ENCODE measurements at regions not wholly inside any gene's neighbourhood (a gene's known extent, or its start where the extent isn't known, plus 50 kb on each side); places are given as distances from the start of the nearest gene placed in this dataset.

DNA sequence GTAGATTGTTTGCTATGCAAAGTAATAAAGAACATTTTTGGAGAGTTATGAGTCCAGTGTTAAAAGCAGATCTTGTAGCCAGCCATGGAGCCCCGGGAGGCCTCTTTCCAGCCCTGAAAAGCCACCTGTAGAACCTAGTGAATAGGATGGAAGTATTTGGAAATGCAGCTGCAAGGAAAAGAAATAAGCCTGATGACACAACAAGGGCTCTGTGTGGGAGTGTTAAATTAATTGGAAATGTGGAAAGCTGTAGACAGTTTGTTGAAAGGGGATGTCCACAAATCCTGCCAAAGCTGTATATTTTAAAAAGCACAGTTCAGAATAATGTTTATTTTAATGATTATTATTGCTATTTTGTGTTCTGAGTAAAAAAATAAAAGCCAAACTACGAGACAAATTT is 152.5 kb upstream of the GHR start:
- H3K27ac ChIP-seq (ENCODE audit: insufficient read length, low read depth, low read length) = no peak overlapping the region
- no peak overlapping the region for H4K8ac ChIP-seq (replicated peaks; ENCODE audit: insufficient read length, low read depth, low read length)
- H3K18ac ChIP-seq (ENCODE audit: insufficient read length, low read depth, low read length) = no peak overlapping the region
- H3K4me2 ChIP-seq (ENCODE audit: insufficient read depth, insufficient read length, low read length) = no peak overlapping the region
- no peak overlapping the region for H2BK15ac ChIP-seq (ENCODE audit: low read depth, low read length)
- H3K14ac ChIP-seq (ENCODE audit: insufficient read depth, low read length) = no peak overlapping the region
- Mint-ChIP-seq H3K4me1 (peaks cover 7 to 13% of the 10 kb centered on the region in 2 experiments; a peak in 3 of 4 replicates), H3K36me3 (ENCODE audit: insufficient read depth in 1 of 3, low read depth in 3 of 3) (no peaks in the 10 kb centered on the region), H3K9me3 (peaks cover 0 to under 1% of the 10 kb centered on the region in 2 experiments; a peak in 2 of 5 replicates), H3K27me3 (ENCODE audit: low read depth) (no peaks in the 10 kb centered on the region), H3K27ac (no peak overlapping the region), H3K4me3 (no peak overlapping the region)
- no peak overlapping the region for H2BK20ac ChIP-seq (ENCODE audit: low read depth, low read length, poor library complexity, severe bottlenecking)
- H2AK5ac ChIP-seq (ENCODE audit: insufficient read length, low read length) = no peak overlapping the region
- no peaks in the 10 kb centered on the region for H3K9me3 ChIP-seq (ENCODE audit: control insufficient read depth, low read depth, low read length)
- no peaks in the 10 kb centered on the region for H4K20me1 ChIP-seq (ENCODE audit: control insufficient read depth, insufficient read depth, insufficient read length)
- no peak overlapping the region for H4K91ac ChIP-seq (ENCODE audit: insufficient read length, low read depth, low read length)
- H4K5ac ChIP-seq (ENCODE audit: insufficient read length, low read depth, low read length) = no peak overlapping the region
- TF ChIP-seq CTCF (conservative IDR thresholded peaks at IDR 0.05) = no peak
- no peak overlapping the region for H3K23ac ChIP-seq (ENCODE audit: insufficient read length, low read depth, low read length)
- H2BK12ac ChIP-seq (ENCODE audit: insufficient read length, low read depth, low read length) = no peak overlapping the region
- H3K9ac ChIP-seq (ENCODE audit: extremely low read depth, insufficient read length, low read length) = no peak overlapping the region
- H3K23me2 ChIP-seq (ENCODE audit: insufficient read length, low read depth, low read length, poor library complexity, severe bottlenecking) = no peaks in the 10 kb centered on the region
- WGBS (ENCODE audit: extremely low coverage, insufficient read length, low lambda C conversion rate) = no CpG with 5 or more reads among the region's 2 CpGs
- no peak overlapping the region for H2BK120ac ChIP-seq (ENCODE audit: low read depth, low read length, poor library complexity, severe bottlenecking)
- H3K4me1 ChIP-seq (ENCODE audit: insufficient read depth, low read length) = peaks cover 3% of the 10 kb centered on the region; the same call in 1 of the 2 replicates
- no peak overlapping the region for H3K56ac ChIP-seq (ENCODE audit: insufficient read length, low read depth, low read length)
- DNase-seq = no peak
- no peak overlapping the region for H2BK5ac ChIP-seq (ENCODE audit: insufficient read length, low read length)
- H2AFZ ChIP-seq (ENCODE audit: low read length) = no peak overlapping the region
- no peak overlapping the region for H3T11ph ChIP-seq (ENCODE audit: low read length)
- H3K27me3 ChIP-seq (ENCODE audit: insufficient read depth, low read length) = no peaks in the 10 kb centered on the region
- H3K4ac ChIP-seq (ENCODE audit: low read depth, low read length) = no peak overlapping the region
- H3K79me1 ChIP-seq (ENCODE audit: insufficient read depth, low read depth, low read length, poor library complexity, severe bottlenecking) = no peaks in the 10 kb centered on the region
- H3K79me2 ChIP-seq (ENCODE audit: insufficient read depth, low read length) = no peaks in the 10 kb centered on the region
